Vagina (tissue), 2 donors: ENCODE measurements at regions not wholly inside any gene's neighbourhood (a gene's known extent, or its start where the extent isn't known, plus 50 kb on each side); places are given as distances from the start of the nearest gene placed in this dataset.

Source experiments
- POLR2A ChIP-seq, 2 donors: fragments of 450-650 bp; IDR thresholded peaks; one replicate each; pipeline ENCODE4 v1.6.1; 2017; ENCODE audit warnings: antibody characterized with exemption in 2 of 2, mild to moderate bottlenecking in 2 of 2, moderate library complexity in 2 of 2
- POLR2AphosphoS5 ChIP-seq, 2 donors: sonication (generic); formaldehyde crosslinking; IDR thresholded peaks; one replicate each; pipeline ENCODE4 v1.9.0; 2017; ENCODE audit warnings: antibody characterized with exemption in 2 of 2, mild to moderate bottlenecking in 2 of 2, low read depth in 1 of 2; ENCODE audit not compliant: insufficient read depth in 1 of 2
- TF ChIP-seq, protein P1 (sequence below), 3 experiments: fragments of 450-650 bp in 2 of 3; fragments of 200-600 bp in 1 of 3; sonication (generic) in 1 of 3; IDR thresholded peaks; one replicate each; pipeline ENCODE4 v1.5.1; 2017 to 2019; ENCODE audit warnings: antibody characterized with exemption in 3 of 3, mild to moderate bottlenecking in 2 of 3, moderate library complexity in 2 of 3

DNA sequence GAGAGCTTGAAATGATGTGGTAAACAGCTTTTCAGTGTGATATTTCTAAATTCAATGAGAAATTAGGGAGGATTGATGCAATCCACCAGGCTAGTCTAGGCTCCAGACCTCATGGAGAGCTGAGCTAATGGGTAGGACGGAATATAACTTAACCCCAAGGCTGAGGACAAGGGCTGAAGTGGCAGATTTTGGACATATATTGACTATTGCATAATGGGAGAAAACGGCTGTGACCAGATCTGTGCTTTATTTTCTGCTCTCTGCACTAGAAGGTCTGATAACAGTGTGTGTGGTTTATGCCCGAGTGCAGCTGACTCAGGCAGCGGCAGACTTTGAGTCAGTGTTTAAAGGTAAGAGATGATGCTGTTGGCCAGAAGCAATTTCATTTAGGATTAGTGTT is 70.6 kb downstream of the ACTBL2 start:
- TF ChIP-seq, protein P1, sequence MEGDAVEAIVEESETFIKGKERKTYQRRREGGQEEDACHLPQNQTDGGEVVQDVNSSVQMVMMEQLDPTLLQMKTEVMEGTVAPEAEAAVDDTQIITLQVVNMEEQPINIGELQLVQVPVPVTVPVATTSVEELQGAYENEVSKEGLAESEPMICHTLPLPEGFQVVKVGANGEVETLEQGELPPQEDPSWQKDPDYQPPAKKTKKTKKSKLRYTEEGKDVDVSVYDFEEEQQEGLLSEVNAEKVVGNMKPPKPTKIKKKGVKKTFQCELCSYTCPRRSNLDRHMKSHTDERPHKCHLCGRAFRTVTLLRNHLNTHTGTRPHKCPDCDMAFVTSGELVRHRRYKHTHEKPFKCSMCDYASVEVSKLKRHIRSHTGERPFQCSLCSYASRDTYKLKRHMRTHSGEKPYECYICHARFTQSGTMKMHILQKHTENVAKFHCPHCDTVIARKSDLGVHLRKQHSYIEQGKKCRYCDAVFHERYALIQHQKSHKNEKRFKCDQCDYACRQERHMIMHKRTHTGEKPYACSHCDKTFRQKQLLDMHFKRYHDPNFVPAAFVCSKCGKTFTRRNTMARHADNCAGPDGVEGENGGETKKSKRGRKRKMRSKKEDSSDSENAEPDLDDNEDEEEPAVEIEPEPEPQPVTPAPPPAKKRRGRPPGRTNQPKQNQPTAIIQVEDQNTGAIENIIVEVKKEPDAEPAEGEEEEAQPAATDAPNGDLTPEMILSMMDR (IDR thresholded peaks at IDR 0.05): no peak
- no peak for TF ChIP-seq POLR2A (IDR thresholded peaks at IDR 0.05)
- TF ChIP-seq POLR2AphosphoS5 (IDR thresholded peaks at IDR 0.05; ENCODE audit: insufficient read depth in 1 of 2, low read depth in 1 of 2): no peak
